Left ventricle myocardium inferior (tissue), 1 donor: ENCODE measurements at regions not wholly inside any gene's neighbourhood (a gene's known extent, or its start where the extent isn't known, plus 50 kb on each side); places are given as distances from the start of the nearest gene placed in this dataset.

Experiments used
- DNase-seq: peaks from one replicate; pipeline ENCODE4 v3.0.0-alpha.2; 2020
- H3K27ac ChIP-seq: fragments of 200-600 bp; replicated peaks from 2 replicates; pipeline ENCODE4 v1.8.0; 2021
- H3K27me3 ChIP-seq: fragments of 200-600 bp; 2 replicates; pipeline ENCODE4 v1.8.0; 2021; ENCODE audit warnings: low read depth
- H3K36me3 ChIP-seq: fragments of 200-600 bp; 2 replicates; pipeline ENCODE4 v1.8.0; 2021
- H3K4me1 ChIP-seq: fragments of 200-600 bp; 2 replicates; pipeline ENCODE4 v1.8.0; 2021
- H3K4me3 ChIP-seq: fragments of 200-600 bp; 2 replicates; pipeline ENCODE4 v1.8.0; 2021; ENCODE audit warnings: mild to moderate bottlenecking, moderate library complexity
- H3K9me3 ChIP-seq: fragments of 200-600 bp; replicated peaks from 2 replicates; pipeline ENCODE4 v1.8.0; 2021
- CTCF ChIP-seq: fragments of 200-600 bp; IDR thresholded peaks from 2 replicates; pipeline ENCODE4 v1.8.0; 2021; ENCODE audit warnings: antibody characterized with exemption, mild to moderate bottlenecking, borderline replicate concordance
- intact Hi-C: fragments of 100-400 bp; cut with micrococcal nuclease; formaldehyde crosslinking; loops from one replicate; pipeline ENCODE4 v1.11.0; 2022
- donor health status: DM: no; HTN: yes; CAD: no; lungs with severe emphysema.

- Histone ChIP-seq H3K36me3 (no peaks in the 10 kb centered on the region), H3K4me1 (peaks cover 30% of the 10 kb centered on the region), H3K9me3 (peaks cover 14% of the 10 kb centered on the region), H3K27me3 (no peaks in the 10 kb centered on the region), H3K4me3 (no peak overlapping the region), H3K27ac (no peak overlapping the region)
- no peak for DNase-seq
- no peak for TF ChIP-seq CTCF
- intact Hi-C loops, result no loop called here
Measured at GRCh38 chr9:13865869-13866268, 448.1 kb downstream of the NFIB start.

GRCh38 chr9:13863112-13863511, 450.8 kb downstream of the NFIB start:
- intact Hi-C loops, result no loop called here
- Histone ChIP-seq H3K27ac (peak overlapping the region; percentile 70), H3K4me3 (no peak overlapping the region), H3K4me1 (peaks cover 37% of the 10 kb centered on the region), H3K9me3 (no peaks in the 10 kb centered on the region), H3K36me3 (no peaks in the 10 kb centered on the region), H3K27me3 (no peaks in the 10 kb centered on the region)
- no peak for TF ChIP-seq CTCF
- peak; percentile 69 for DNase-seq

GRCh38 chr9:13862654-13863053, 451.3 kb downstream of the NFIB start:
- Histone ChIP-seq H3K4me1 (peaks cover 37% of the 10 kb centered on the region), H3K27me3 (no peaks in the 10 kb centered on the region), H3K9me3 (no peaks in the 10 kb centered on the region), H3K4me3 (no peak overlapping the region), H3K36me3 (no peaks in the 10 kb centered on the region), H3K27ac (peak overlapping the region; percentile 70)
- TF ChIP-seq CTCF, result no peak
- intact Hi-C loops, result no loop called here
- no peak for DNase-seq

GRCh38 chr9:13860946-13861640, 452.8 kb downstream of the NFIB start:
- H3K9me3 ChIP-seq, result no peaks in the 10 kb centered on the region
- H3K27me3 ChIP-seq, result no peaks in the 10 kb centered on the region
- intact Hi-C loops, result no loop called here
- peak overlapping the region; percentile 70 for H3K27ac ChIP-seq
- no peak for DNase-seq
- no peaks in the 10 kb centered on the region for H3K36me3 ChIP-seq
- H3K4me1 ChIP-seq, result peaks cover 37% of the 10 kb centered on the region
- H3K4me3 ChIP-seq, result no peak overlapping the region
- TF ChIP-seq CTCF, result no peak

- Histone ChIP-seq H3K36me3 (no peaks in the 10 kb centered on the region), H3K27me3 (no peaks in the 10 kb centered on the region), H3K4me1 (peaks cover 37% of the 10 kb centered on the region), H3K9me3 (no peaks in the 10 kb centered on the region), H3K27ac (peak overlapping the region; percentile 70), H3K4me3 (no peak overlapping the region)
- intact Hi-C loops, result no loop called here
- no peak for DNase-seq
- TF ChIP-seq CTCF, result no peak
Measured at GRCh38 chr9:13860019-13860418, 453.9 kb downstream of the NFIB start.

GRCh38 chr9:13857521-13857920, 456.4 kb downstream of the NFIB start:
- no peak for DNase-seq
- Histone ChIP-seq H3K27ac (no peak overlapping the region), H3K27me3 (no peaks in the 10 kb centered on the region), H3K9me3 (no peaks in the 10 kb centered on the region), H3K4me3 (no peak overlapping the region), H3K36me3 (no peaks in the 10 kb centered on the region), H3K4me1 (peaks cover 22% of the 10 kb centered on the region)
- intact Hi-C loops, result no loop called here
- no peak for TF ChIP-seq CTCF
